BE2C (cell line): ENCODE measurements at regions not wholly inside any gene's neighbourhood (a gene's known extent, or its start where the extent isn't known, plus 50 kb on each side); places are given as distances from the start of the nearest gene placed in this dataset.
"Not testable (repeated sequence)": the region's sequence is repeated elsewhere in the genome, so short reads cannot be mapped to it uniquely, and the experiment has no call there.

Experiments
- DNase-seq: peaks from one replicate; pipeline ENCODE4 v3.0.0-alpha.2; 2020
- H3K27me3 ChIP-seq: fragments of 250-450 bp; sonication (Bioruptor Pico); 2 replicates; pipeline ENCODE4 v1.5.1; 2020; ENCODE audit warnings: mild to moderate bottlenecking
- H3K36me3 ChIP-seq: fragments of 250-450 bp; sonication (Bioruptor Pico); 2 replicates; pipeline ENCODE4 v1.5.1; 2020; ENCODE audit warnings: mild to moderate bottlenecking
- H3K4me1 ChIP-seq: fragments of 250-450 bp; sonication (Bioruptor Pico); 2 replicates; pipeline ENCODE4 v1.5.1; 2020
- H3K4me3 ChIP-seq: 2 replicates; pipeline ENCODE4 v1.5.1; 2011; ENCODE audit warnings: low read depth, low read length
- H3K9me3 ChIP-seq: fragments of 250-450 bp; sonication (Bioruptor Pico); 2 replicates; pipeline ENCODE4 v1.5.1; 2020
- CTCF ChIP-seq: IDR thresholded peaks from 2 replicates; pipeline ENCODE4 v1.5.1; 2012; ENCODE audit warnings: mild to moderate bottlenecking, low read depth, low read length

GRCh38 chr9:126171641-126172040 is 155.0 kb upstream of the MVB12B start:
- TF ChIP-seq CTCF = no peak
- no peaks in the 10 kb centered on the region for H3K9me3 ChIP-seq
- H3K27me3 ChIP-seq = no peaks in the 10 kb centered on the region
- H3K4me1 ChIP-seq = no peaks in the 10 kb centered on the region; the same call in 1 of the 2 replicates
- H3K4me3 ChIP-seq = no peak overlapping the region
- DNase-seq = no peak
- no peaks in the 10 kb centered on the region for H3K36me3 ChIP-seq

- no peaks in the 10 kb centered on the region; the same call in 1 of the 2 replicates for H3K4me1 ChIP-seq
- no peaks in the 10 kb centered on the region for H3K27me3 ChIP-seq
- no peaks in the 10 kb centered on the region for H3K9me3 ChIP-seq
- H3K4me3 ChIP-seq = no peak overlapping the region
- TF ChIP-seq CTCF = no peak
- no peaks in the 10 kb centered on the region for H3K36me3 ChIP-seq
- no peak for DNase-seq
Measured at GRCh38 chr9:126173401-126173800, 153.2 kb upstream of the MVB12B start.

DNA sequence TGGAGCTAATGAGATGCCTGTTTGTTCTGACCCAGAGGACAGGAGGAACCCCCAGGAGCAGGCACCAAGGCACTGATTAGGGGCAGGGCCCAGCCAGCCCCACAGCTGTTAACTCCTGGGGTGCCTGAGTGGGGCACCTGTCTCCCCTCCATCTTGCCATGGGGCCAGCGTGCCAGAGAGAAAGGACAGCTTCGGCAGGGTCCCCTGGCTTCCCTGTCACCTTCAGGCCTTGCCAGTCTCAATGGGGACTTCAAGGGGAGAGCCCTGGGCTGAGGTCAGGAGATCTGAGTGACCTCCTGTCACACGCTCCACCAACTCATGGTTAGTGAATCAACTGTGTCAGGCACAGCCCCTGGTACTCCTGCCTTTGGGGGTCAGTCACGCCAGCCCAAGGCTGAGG is 152.7 kb upstream of the MVB12B start:
- Histone ChIP-seq H3K27me3 (no peaks in the 10 kb centered on the region), H3K4me1 (no peaks in the 10 kb centered on the region; the same call in 1 of the 2 replicates), H3K4me3 (no peak overlapping the region), H3K9me3 (no peaks in the 10 kb centered on the region), H3K36me3 (no peaks in the 10 kb centered on the region)
- TF ChIP-seq CTCF = no peak
- no peak for DNase-seq

- no peaks in the 10 kb centered on the region for H3K27me3 ChIP-seq
- no peak overlapping the region for H3K4me3 ChIP-seq
- no peak for DNase-seq
- TF ChIP-seq CTCF = no peak
- no peaks in the 10 kb centered on the region for H3K36me3 ChIP-seq
- H3K9me3 ChIP-seq = no peaks in the 10 kb centered on the region; the same call in 1 of the 2 replicates
- H3K4me1 ChIP-seq = no peaks in the 10 kb centered on the region
Measured at GRCh38 chr9:126183266-126183665, 143.4 kb upstream of the MVB12B start.

DNA sequence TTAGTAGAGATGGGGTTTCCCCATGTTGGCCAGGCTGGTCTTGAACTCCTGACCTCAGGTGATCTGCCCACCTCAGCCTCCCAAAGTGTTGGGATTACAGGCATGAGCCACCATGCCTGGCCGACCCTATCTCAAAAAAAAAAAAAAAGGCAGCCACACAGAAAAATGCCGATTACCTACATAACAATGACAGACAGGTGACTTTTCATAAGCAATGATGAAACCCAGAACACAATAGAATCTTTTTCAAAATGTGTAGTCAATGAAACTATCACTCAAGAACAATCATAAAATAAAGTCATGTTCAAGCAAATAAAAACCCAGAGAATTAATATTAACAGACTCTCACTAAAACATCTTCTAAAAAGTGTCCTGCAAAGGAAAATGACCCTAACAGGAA is 135.6 kb upstream of the MVB12B start:
- H3K4me3 ChIP-seq, H3K9me3 ChIP-seq, H3K27me3 ChIP-seq, DNase-seq, H3K4me1 ChIP-seq, H3K36me3 ChIP-seq: not testable (repeated sequence)

GRCh38 chr9:126198854-126199253 is 127.8 kb upstream of the MVB12B start:
- Histone ChIP-seq H3K36me3 (no peaks in the 10 kb centered on the region), H3K4me1 (no peaks in the 10 kb centered on the region), H3K4me3 (no peak overlapping the region), H3K9me3 (no peaks in the 10 kb centered on the region), H3K27me3 (no peaks in the 10 kb centered on the region)
- DNase-seq = no peak
- TF ChIP-seq CTCF = no peak

DNA sequence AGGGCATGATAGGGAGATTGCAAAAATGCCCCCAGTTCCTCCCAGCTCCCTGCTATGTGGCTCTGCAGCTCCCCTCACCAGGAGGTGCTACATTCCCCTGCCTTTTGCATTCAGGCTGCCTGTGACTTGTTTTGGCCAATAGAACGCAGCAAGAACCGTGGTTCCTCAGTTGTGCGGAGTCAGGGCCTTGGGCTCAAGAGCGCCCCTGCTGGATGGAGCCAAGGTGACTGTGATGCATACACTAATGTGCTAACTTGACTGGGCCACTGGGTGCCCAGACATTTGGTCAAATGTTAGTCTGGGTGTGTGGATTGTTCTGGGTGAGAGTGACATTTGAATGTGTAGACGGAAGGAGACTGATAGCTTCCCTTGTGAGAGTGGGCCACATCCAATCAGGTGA is 123.3 kb upstream of the MVB12B start:
- H3K4me3 ChIP-seq = no peak overlapping the region
- TF ChIP-seq CTCF = peak; percentile 43
- H3K36me3 ChIP-seq = no peaks in the 10 kb centered on the region
- H3K27me3 ChIP-seq = no peaks in the 10 kb centered on the region
- H3K9me3 ChIP-seq = no peaks in the 10 kb centered on the region
- no peak for DNase-seq
- H3K4me1 ChIP-seq = no peaks in the 10 kb centered on the region; the same call in none of the 2 replicates
